ENCODE measurements at regions not wholly inside any gene's neighbourhood (a gene's known extent, or its start where the extent isn't known, plus 50 kb on each side); places are given as distances from the start of the nearest gene placed in this dataset.

DNA sequence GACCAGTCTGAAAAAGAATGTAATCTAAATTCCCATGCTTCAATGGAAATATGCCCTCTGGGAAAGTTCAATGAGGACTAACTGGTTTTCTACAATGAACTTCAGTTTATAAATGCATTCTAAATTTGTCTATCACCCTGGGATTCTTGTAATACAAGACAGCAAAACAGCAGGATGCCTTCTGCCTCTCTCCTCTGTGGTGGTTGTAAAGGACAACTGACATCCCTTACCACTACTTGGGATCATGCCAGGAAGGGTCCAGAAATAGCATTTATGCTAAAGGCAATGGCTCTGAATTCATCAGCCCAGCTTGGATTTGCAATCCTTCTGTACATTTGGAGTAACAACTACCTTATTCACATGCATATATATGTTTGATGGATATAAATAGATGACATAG, 97.3 kb upstream of the ADAMTS16 start:
- TF ChIP-seq, protein P1, sequence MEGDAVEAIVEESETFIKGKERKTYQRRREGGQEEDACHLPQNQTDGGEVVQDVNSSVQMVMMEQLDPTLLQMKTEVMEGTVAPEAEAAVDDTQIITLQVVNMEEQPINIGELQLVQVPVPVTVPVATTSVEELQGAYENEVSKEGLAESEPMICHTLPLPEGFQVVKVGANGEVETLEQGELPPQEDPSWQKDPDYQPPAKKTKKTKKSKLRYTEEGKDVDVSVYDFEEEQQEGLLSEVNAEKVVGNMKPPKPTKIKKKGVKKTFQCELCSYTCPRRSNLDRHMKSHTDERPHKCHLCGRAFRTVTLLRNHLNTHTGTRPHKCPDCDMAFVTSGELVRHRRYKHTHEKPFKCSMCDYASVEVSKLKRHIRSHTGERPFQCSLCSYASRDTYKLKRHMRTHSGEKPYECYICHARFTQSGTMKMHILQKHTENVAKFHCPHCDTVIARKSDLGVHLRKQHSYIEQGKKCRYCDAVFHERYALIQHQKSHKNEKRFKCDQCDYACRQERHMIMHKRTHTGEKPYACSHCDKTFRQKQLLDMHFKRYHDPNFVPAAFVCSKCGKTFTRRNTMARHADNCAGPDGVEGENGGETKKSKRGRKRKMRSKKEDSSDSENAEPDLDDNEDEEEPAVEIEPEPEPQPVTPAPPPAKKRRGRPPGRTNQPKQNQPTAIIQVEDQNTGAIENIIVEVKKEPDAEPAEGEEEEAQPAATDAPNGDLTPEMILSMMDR (IDR thresholded peaks at IDR 0.05), result no peak
- TF ChIP-seq POLR2A (IDR thresholded peaks at IDR 0.05), result no peak
- no peak for TF ChIP-seq POLR2AphosphoS5 (IDR thresholded peaks at IDR 0.05)

Measured in prostate gland (tissue), 2 donors.